Natural killer cell (primary cell): ENCODE measurements at regions not wholly inside any gene's neighbourhood (a gene's known extent, or its start where the extent isn't known, plus 50 kb on each side); places are given as distances from the start of the nearest gene placed in this dataset.

Experiments used
- ATAC-seq, 3 donors: fragments of 150-1000 bp in 2 of 3; fragments of 200-7000 bp in 1 of 3; cut with Tn5 transposase; 1 replicate in 1 of 3; 2 replicates in 2 of 3; pipeline ENCODE4 v1.10.0; 2021; ENCODE audit warnings: mild to moderate bottlenecking in 2 of 3, moderate library complexity in 2 of 3
- DNase-seq, 2 donors: peaks; one replicate each; pipeline versions ENCODE4 v3.0.0 to v3.0.0-alpha.2; 2013 to 2021; ENCODE audit warnings: mixed read lengths in 1 of 2
- H3K27ac ChIP-seq: one replicate; pipeline ENCODE4 v1.5.1; 2013; ENCODE audit warnings: mild to moderate bottlenecking, low read length
- H3K27me3 ChIP-seq: one replicate; pipeline ENCODE4 v1.6.1; 2013; ENCODE audit warnings: low read length; ENCODE audit not compliant: control insufficient read depth, insufficient read depth
- H3K36me3 ChIP-seq: one replicate; pipeline ENCODE4 v1.6.1; 2013; ENCODE audit warnings: low read length; ENCODE audit not compliant: control insufficient read depth, insufficient read depth
- H3K4me1 ChIP-seq: one replicate; pipeline ENCODE4 v1.6.1; 2013; ENCODE audit warnings: low read length; ENCODE audit not compliant: control insufficient read depth, insufficient read depth
- H3K4me3 ChIP-seq: one replicate; pipeline ENCODE4 v1.5.1; 2013; ENCODE audit warnings: low read length
- H3K9me3 ChIP-seq: one replicate; pipeline ENCODE4 v1.6.1; 2013; ENCODE audit warnings: low read length; ENCODE audit not compliant: control insufficient read depth, insufficient read depth
- H3K27ac Mint-ChIP-seq, 2 donors: one replicate each; pipeline ENCODE4 v1.8.0; 2022; ENCODE audit warnings: mild to moderate bottlenecking in 2 of 2, mixed read lengths in 2 of 2, moderate library complexity in 1 of 2
- H3K27me3 Mint-ChIP-seq, 2 donors: one replicate each; pipeline ENCODE4 v1.8.0; 2022; ENCODE audit warnings: low read depth in 2 of 2, mixed read lengths in 2 of 2
- H3K36me3 Mint-ChIP-seq: one replicate; pipeline ENCODE4 v1.8.0; 2022; ENCODE audit warnings: mixed read lengths
- H3K4me1 Mint-ChIP-seq, 2 donors: one replicate each; pipeline ENCODE4 v1.8.0; 2022; ENCODE audit warnings: mixed read lengths in 2 of 2
- H3K4me3 Mint-ChIP-seq: one replicate; pipeline ENCODE4 v1.8.0; 2022; ENCODE audit warnings: mild to moderate bottlenecking, moderate library complexity, mixed read lengths
- H3K9me3 Mint-ChIP-seq, 2 donors: one replicate each; pipeline ENCODE4 v1.8.0; 2022; ENCODE audit warnings: mixed read lengths in 2 of 2
- CTCF ChIP-seq: fragments of 200-600 bp; IDR thresholded peaks from one replicate; pipeline ENCODE4 v1.8.0; 2022; ENCODE audit warnings: antibody characterized with exemption
- WGBS: methylation state at CpG from one replicate; pipeline ENCODE4 v1.1.7; 2013; ENCODE audit warnings: missing lambda C conversion rate; ENCODE audit not compliant: insufficient coverage; 5-methylcytosine and 5-hydroxymethylcytosine counted together
- intact Hi-C: fragments of 100-400 bp; cut with micrococcal nuclease; formaldehyde crosslinking; loops from one replicate; pipeline ENCODE4 v1.14.2; 2022

- 78% methylated on average over 8 of the region's 9 CpGs for WGBS
- Histone ChIP-seq H3K4me3 (no peak overlapping the region), H3K27me3 (no peaks in the 10 kb centered on the region), H3K9me3 (no peaks in the 10 kb centered on the region), H3K4me1 (no peaks in the 10 kb centered on the region), H3K27ac (no peak overlapping the region), H3K36me3 (no peaks in the 10 kb centered on the region)
- intact Hi-C loops = no loop called here
- no peak for DNase-seq
- peaks cover 14 to 25% of the 10 kb centered on the region in 2 donors for H3K27me3 Mint-ChIP-seq
- no peak overlapping the region for H3K27ac Mint-ChIP-seq
- no peak for ATAC-seq
- H3K4me1 Mint-ChIP-seq = no peaks in the 10 kb centered on the region
- peaks cover 0 to 2% of the 10 kb centered on the region in 2 donors for H3K9me3 Mint-ChIP-seq
- TF ChIP-seq CTCF = no peak
- H3K4me3 Mint-ChIP-seq = no peak overlapping the region
- no peaks in the 10 kb centered on the region for H3K36me3 Mint-ChIP-seq
Measured at GRCh38 chr6:165931675-165932074, 236.0 kb downstream of the TBXT start.

GRCh38 chr6:165930668-165931214 lies 236.9 kb downstream of the TBXT start:
- no peak for DNase-seq
- H3K27me3 ChIP-seq = no peaks in the 10 kb centered on the region
- TF ChIP-seq CTCF = no peak
- H3K4me3 ChIP-seq = no peak overlapping the region
- no peak overlapping the region for H3K27ac ChIP-seq
- no peaks in the 10 kb centered on the region for H3K36me3 ChIP-seq
- no peak overlapping the region for H3K27ac Mint-ChIP-seq
- H3K36me3 Mint-ChIP-seq = no peaks in the 10 kb centered on the region
- H3K9me3 ChIP-seq = no peaks in the 10 kb centered on the region
- no peak for ATAC-seq
- H3K9me3 Mint-ChIP-seq = no peaks in the 10 kb centered on the region
- H3K4me1 Mint-ChIP-seq = no peaks in the 10 kb centered on the region
- peaks cover 7 to 17% of the 10 kb centered on the region in 2 donors for H3K27me3 Mint-ChIP-seq
- intact Hi-C loops = no loop called here
- H3K4me1 ChIP-seq = no peaks in the 10 kb centered on the region
- 94% methylated on average over 18 of the region's 18 CpGs for WGBS
- H3K4me3 Mint-ChIP-seq = no peak overlapping the region

GRCh38 chr6:165929607-165930006 lies 238.0 kb downstream of the TBXT start:
- peaks cover 2 to 6% of the 10 kb centered on the region in 2 donors for H3K27me3 Mint-ChIP-seq
- Histone ChIP-seq H3K36me3 (no peaks in the 10 kb centered on the region), H3K27me3 (no peaks in the 10 kb centered on the region), H3K4me1 (no peaks in the 10 kb centered on the region), H3K4me3 (no peak overlapping the region), H3K9me3 (no peaks in the 10 kb centered on the region), H3K27ac (no peak overlapping the region)
- ATAC-seq = no peak
- intact Hi-C loops = no loop called here
- no peaks in the 10 kb centered on the region for H3K9me3 Mint-ChIP-seq
- H3K4me1 Mint-ChIP-seq = no peaks in the 10 kb centered on the region
- H3K27ac Mint-ChIP-seq = no peak overlapping the region
- H3K36me3 Mint-ChIP-seq = no peaks in the 10 kb centered on the region
- TF ChIP-seq CTCF = no peak
- H3K4me3 Mint-ChIP-seq = no peak overlapping the region
- no peak for DNase-seq
- 88% methylated on average over 8 of the region's 8 CpGs for WGBS

DNA sequence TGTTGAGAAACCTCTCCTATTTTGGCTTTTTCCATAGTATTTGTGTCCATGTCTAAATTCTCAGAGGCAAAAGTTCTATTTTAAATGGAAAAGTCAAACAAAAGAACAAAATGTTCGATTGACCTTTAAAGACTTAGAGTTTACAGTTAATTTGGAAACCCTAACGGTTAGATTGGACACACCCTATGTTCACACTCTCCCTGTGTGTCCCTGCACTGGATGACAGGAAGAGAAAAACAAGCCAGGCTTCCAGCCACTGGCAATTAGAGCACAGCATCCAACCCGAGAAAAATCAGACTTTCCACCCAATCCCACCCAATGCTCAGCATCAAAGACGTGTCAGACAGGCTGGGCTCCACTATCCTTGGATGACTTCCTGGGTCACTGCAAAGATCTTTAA lies 241.3 kb downstream of the TBXT start:
- H3K9me3 Mint-ChIP-seq = peaks cover 0 to under 1% of the 10 kb centered on the region in 2 donors
- ATAC-seq (no peak), DNase-seq (no peak)
- no peak overlapping the region for H3K27ac ChIP-seq
- peaks cover under 1 to 3% of the 10 kb centered on the region in 2 donors for H3K27me3 Mint-ChIP-seq
- H3K36me3 Mint-ChIP-seq = no peaks in the 10 kb centered on the region
- H3K4me1 Mint-ChIP-seq = no peaks in the 10 kb centered on the region
- H3K4me3 Mint-ChIP-seq = no peak overlapping the region
- H3K4me3 ChIP-seq = no peak overlapping the region
- WGBS = 53% methylated on average over 3 of the region's 4 CpGs
- H3K4me1 ChIP-seq = no peaks in the 10 kb centered on the region
- intact Hi-C loops = no loop called here
- H3K27me3 ChIP-seq = no peaks in the 10 kb centered on the region
- no peaks in the 10 kb centered on the region for H3K9me3 ChIP-seq
- TF ChIP-seq CTCF = no peak
- no peak overlapping the region for H3K27ac Mint-ChIP-seq
- no peaks in the 10 kb centered on the region for H3K36me3 ChIP-seq
